GM20000 (cell line): ENCODE measurements at regions not wholly inside any gene's neighbourhood (a gene's known extent, or its start where the extent isn't known, plus 50 kb on each side); places are given as distances from the start of the nearest gene placed in this dataset.

Experiments used
- DNase-seq: peaks from one replicate; pipeline ENCODE4 v3.0.0; 2012; ENCODE audit warnings: low spot score
- CTCF ChIP-seq: IDR thresholded peaks from 2 replicates; pipeline ENCODE4 v1.5.1; 2012; ENCODE audit warnings: mild to moderate bottlenecking, control low read depth; ENCODE audit errors: extremely low read depth, missing control alignments

GRCh38 chr6:127053875-127054235 lies 64.6 kb upstream of the RSPO3 start:
- TF ChIP-seq CTCF: no peak
- DNase-seq: no peak

- TF ChIP-seq CTCF: no peak
- DNase-seq: no peak
Measured at GRCh38 chr6:127058027-127058426, 60.4 kb upstream of the RSPO3 start.

GRCh38 chr6:127058936-127059335 lies 59.5 kb upstream of the RSPO3 start:
- no peak for TF ChIP-seq CTCF
- DNase-seq: no peak
